MV-4-11 (cell line): ENCODE measurements at regions not wholly inside any gene's neighbourhood (a gene's known extent, or its start where the extent isn't known, plus 50 kb on each side); places are given as distances from the start of the nearest gene placed in this dataset.
"Not testable (repeated sequence)": the region's sequence is repeated elsewhere in the genome, so short reads cannot be mapped to it uniquely, and the experiment has no call there.

Experiments used
- DNase-seq: peaks from one replicate; lab custom pipeline; 2025; lab: John Stamatoyannopoulos, UW

DNA sequence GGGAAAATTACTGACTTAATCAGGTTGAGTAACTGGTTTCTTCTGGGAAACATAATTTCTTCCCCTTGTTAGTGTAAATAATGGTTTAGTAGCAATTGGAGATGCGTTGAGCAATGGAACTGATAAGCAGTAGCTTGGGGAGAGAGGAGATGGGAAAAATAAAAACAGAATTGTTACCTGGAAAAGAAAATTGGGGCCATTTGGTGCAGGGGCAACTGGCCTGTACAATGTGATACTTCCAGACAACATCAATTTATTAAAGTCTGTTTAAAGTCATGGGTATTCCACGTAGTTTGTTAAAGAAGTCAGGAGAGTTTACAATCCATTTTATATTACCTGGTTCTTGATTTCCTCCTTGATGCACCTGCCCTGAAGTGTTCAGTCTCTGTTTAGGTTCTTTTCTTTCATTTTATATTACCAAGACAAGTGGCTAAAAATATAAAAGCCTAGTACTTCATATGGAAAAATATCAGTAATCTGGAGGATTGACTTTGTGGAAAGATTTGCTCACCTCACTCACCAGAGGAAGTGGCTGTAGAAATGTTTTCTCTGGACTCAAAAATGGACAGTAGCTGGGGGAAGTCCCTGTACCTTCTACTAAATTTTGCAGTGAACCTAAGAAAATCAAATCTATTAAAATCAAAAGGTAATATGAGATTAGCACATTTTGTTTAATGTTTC, 161.0 kb downstream of the DDX1 start:
- no peak for DNase-seq

DNA sequence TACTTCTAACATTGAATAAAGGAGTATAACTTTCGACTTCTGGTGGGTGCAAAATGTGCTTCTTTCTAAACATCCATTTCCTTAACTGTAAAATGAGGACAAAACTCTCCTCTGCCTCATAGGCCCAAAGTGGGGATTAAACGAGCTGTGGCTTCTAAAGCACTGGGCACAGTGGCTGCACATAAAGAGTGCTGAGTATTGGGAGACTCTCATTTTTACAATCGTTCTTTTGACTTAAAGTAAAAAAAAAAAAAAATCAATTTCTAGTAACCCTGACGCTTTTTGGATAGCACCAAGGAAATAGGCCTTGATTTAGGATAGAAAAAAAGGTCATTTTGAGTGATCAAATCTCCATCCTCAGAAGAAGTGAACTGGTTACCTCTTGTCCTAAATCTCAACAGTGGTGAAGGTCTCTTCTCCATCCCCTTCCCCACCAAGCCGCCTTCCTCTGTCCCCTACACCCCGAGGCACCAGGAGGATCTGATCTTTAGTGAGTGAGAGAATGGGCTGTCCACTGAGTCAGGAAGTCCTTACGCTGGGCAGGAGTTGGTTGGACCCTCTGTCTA, 161.6 kb downstream of the DDX1 start:
- no peak for DNase-seq

DNA sequence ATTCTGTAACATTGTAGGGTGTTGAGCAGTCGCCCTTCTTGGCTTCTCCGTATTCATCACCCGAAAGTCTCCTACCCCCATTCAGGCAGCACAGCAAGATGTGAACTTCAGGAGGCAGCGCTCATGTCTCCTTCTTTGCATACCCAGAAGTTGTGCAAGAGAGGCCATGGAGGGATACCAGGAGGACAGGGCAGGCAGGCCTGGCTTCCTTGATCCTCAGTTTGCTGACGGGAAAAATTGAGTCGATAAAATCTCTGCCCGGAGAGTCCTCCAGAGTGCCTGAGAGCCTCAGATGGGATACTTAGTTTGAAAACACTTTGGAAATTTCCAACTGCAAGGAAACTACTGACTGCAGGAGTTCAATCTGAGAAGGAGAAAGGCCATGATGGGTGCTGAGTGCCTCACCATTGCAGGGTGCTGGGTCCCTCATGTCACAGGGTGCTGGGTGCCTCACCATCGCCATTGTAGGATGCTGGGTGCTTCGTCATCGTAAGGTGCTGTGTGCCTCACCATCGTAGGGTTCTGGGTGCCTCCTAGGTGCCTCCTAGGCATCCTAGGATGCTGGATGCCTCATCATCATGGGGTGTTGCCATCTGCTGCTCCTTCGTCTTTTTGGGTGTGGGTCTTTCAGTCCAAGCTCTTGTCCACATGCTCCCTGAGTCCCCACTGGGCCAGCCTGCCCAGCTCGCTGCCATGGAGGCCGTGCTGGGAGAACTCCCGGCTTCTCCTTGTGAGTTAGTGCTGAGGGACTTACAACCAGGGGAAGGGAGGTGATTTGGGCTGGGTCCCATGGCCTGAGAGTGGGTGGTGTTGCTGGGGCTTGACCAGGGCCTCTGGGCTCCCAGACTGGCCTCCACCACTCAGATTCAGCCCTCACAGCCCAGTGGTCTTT, 162.4 kb downstream of the DDX1 start:
- no peak for DNase-seq

DNA sequence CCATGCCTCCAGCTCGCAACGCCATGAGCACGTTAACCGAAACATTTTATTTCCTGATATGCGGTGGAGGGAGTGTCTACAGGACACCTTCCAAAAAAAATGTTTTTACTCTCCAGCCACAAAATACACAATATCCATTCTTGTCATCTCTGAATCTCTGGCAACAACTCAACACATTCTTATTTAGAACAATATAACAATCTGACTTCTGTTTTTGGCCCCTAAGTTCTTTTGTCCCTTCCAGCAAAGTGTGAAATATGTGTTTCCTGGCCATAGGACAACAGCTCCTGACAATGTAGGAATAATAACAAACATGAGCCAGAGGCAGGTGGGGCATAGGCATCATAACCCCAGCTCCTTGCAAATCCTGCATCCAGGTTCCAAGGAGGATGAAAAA, 163.0 kb downstream of the DDX1 start:
- no peak for DNase-seq

DNA sequence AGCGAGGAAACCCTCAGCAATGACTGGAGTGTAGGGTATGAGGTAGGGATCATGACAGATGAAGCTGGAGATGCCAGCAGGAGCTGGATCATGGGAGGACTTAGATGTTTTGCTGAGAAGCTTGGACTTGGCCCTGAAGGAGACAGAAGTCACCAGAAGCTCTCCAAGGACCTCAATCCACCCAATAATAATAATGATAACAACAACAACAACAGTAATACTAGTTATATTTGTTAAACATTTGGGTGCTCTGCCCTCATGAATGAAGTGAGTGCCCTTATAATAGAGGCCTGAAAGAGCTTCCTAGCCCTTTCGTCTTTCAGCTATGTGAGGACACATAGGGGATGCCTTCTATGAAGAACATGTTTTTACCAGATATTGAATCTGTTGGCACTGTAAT, 163.9 kb downstream of the DDX1 start:
- no peak for DNase-seq

DNA sequence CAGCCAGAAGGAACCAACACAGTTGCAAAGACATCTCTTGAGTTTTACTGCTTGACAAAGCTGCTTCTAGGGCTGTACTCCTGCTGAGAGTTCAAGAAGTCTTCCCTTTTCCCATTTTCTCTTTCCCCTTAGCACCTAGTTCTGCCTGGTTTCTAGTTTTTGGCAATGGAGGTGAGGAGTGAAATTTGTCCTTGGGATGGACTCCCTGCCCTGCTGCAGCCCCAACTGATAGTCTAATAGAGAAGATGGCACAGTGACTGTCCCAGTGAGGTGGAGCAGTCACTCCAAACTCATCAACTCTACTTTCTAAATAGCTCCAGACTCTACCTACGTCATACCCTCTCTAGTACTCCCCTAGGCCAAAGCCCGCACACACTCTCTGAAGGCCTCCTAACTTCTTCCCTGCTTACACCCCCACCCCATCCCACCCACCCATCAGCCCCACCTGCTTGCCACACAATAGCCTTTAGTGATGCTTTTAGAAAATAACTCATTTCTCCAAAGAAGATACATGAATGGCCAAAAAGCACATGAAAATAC, 164.4 kb downstream of the DDX1 start:
- DNase-seq = no peak

DNA sequence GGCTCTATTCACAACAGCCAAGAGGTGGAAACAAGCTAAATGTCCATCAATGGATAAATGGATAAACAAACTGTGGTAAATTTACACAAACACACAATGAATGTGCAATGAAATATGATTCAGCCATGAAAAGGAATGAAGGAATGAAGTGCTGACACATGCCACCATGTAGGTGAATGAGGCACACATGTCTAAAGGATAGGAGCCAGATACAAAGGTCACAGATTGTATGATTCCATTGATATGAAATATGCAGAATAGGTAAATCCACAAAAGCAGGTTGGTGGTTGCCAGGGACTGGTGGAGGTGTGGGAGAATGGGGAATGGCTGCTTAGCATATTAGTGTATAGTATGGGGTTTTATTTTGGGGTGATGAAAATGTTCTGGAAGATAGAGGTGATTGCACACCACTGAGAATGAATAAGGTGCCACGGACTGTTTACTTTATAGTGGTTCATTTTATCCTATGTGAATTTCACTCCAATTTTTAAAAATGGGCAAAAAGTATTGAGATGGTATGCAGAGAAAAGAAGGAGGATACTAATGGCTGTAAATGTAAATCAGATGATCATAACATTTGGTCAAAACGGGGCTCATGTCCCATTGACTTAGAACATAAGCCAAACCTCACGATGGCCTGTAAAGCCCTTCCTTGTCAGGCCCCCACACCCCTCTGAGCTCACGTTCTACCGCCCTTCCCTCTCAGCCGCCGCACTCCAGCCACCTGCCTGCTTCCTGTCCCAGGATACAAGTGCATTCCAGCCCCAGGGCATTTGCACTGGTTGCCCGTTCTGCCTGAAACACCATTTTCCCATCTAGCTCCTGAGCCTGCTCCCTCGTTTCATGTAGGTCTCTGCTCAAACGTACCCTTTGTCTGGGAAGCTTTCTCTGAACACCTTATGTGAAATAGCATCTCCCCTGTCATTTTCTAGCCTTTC, 165.5 kb downstream of the DDX1 start:
- DNase-seq = no peak

DNA sequence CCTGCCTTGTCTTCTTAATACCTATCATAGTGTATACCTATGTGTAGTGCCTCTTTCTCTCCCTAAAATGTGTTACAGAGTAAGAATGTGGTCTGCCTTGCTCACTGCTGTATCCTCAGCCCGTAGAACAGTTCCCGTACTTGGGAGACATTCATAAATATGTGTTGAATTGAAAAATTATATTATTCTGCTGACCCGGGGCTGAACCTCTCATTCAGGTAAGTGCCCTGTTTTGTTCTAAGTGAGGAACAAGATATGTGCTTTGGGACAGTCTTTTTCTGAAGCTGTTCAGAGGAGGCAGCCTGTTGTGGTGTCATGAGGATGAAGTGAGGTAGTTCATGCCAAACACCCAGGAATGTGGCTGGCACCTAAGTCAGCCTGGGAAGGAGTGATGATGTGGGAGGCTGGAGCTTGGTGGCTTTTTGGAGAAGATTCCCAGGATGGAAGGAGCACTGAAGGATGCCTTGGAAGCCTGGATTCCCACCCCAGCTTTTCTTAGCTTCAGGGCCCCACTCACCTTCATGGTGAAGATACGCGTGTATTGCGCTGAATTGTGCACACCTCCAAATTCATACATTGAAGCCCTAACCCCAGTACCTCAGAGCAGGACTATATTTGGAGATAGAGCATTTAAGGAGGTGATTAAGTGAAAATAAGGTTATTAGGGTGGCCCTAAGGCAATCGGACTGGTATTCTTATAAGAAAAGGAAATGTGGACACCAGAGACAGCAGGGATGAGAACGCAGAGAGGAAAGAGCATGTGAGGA, 166.3 kb downstream of the DDX1 start:
- DNase-seq = no peak

DNA sequence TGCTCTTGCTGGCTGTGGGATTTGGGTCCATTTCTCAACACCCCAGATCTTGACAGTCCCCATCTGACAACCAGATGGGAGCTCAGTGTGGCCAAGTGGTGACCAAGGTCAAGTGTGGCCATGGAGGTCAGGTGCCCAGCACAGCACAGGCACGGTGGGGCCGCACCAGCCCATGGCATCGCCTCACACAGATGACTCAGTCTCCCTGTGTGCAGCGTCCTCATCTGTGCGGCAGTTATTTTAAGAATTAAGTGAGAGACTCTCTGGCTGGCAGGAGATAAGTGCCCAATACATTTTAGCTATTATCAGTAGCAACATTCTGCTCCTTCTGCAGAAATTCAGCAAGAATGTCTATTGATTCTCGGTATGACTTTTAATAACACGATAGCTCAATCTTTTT, 167.2 kb downstream of the DDX1 start:
- DNase-seq = no peak

DNA sequence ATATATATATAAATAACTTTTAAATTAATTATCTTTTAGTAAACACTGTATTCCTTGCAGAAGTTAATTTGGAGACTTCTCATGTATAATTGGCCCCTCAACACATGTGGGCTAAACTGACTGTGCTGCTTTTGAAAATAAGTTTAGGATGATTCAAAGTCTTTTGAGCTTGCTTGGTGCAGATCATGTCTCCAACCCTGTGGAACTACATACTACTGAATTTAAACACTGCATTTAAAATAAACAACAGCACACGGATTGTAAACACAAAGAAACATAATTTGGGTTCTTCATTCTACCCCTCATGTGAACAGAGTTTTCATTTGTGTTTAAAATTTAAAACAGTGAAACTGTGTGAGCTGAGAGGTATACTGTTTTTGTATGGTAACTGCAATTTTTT, 167.7 kb downstream of the DDX1 start:
- DNase-seq = no peak

DNA sequence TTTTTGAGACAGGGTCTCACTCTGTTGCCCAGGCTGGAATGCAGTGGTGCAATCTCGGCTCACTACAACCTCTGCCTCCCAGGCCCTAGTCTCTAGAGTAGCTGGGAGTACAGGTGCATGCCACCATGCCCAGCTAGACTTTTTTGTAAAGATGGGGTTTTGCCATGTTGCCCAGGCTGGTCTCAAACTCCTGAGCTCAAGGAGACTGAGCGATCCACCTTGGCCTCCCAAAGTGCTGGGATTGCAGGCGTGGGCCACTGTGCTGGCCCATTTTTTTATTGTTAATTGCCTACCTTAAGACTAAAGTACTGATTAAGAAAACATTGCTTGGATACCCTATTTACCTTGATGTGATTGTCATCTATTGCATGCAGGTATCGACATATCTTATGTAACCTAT, 168.1 kb downstream of the DDX1 start:
- not testable (repeated sequence) for DNase-seq

DNA sequence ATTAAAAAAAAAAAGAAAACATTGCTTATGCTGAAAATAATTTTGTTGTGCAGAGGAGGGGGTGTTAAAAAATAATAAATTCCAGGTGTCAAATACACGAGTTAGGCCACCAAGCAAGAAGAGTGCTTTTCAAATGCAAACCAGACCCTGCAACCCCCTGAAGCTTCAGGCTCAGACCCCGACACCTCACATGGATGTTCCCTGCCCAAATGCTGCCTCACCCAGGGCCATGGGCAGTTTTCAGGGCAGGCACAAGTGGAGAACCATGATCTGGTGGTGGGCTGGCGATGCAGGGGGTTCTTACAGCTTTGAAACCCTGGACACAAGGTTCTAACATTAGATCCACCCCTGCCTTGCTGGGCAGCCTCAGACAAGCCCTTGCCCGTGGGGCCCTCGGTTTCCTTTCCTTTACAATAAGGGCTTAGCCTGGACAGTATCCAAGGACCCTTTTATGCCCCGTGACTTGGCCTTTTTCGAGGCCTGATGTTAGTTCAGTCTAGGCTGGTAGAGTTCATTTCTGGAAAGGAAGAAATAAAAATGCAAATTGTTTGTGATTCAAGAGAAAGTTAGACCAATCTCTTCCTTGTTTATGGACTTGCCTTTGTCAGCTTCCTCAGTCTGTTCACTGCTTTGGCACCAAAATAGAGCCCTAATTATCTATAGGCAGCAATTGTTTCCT, 168.7 kb downstream of the DDX1 start:
- DNase-seq = no peak

DNA sequence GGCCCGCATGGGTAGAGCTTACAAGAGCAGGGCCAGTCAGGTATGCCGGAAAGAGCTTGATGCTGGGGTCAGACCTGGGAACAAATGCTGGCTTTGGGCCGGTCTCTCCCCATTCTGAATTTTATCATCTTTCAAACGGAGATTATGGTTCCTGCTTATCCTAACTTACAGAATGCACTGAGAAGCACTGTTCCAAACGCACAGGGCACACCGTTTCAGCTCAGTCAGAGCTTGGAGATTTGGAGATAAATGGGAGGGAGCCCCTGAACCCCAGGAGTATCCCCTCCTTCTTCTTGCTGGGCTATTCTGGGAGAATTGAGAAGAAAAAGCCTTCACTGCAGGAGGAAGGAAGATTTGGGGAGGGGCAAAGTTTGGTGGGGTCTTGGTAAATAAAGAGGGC, 169.4 kb downstream of the DDX1 start:
- DNase-seq = no peak

DNA sequence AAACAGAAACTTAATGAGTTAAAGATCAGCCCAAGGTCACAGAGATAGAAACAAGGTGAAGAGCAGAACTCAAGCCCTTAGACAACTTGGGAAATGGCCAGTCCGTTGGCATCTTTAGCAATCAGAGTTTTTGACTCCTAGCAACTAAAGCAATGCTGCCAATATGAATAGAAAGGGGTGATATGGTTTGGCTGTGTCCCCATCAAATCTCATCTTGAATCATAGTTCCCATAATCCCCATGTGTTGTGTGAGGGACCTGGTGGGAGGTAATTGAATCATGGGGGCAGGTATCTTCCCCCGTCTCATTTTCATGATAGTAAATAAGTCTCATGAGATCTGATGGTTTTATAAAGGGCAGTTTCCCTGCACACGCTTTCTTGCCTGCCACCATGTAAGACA, 170.2 kb downstream of the DDX1 start:
- DNase-seq = no peak

DNA sequence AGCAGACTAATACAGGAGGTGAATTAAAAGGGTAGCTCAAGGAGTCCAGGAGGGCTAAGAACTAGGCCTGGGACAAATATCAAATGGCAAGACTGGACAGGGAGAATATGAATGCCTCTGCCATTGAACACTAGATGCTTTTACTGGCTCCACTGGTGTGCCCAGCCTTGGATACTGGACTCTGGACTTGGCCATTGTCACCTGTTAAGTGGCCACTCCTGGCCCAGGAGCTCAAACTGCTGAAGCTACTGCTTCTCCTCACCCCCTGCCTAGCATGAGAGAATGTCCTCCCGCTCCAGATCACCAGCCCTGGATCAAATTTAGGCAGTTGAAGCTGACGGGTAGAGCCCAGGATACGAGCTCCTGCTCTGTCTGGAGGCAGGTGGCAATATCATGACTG, 170.8 kb downstream of the DDX1 start:
- DNase-seq = no peak

DNA sequence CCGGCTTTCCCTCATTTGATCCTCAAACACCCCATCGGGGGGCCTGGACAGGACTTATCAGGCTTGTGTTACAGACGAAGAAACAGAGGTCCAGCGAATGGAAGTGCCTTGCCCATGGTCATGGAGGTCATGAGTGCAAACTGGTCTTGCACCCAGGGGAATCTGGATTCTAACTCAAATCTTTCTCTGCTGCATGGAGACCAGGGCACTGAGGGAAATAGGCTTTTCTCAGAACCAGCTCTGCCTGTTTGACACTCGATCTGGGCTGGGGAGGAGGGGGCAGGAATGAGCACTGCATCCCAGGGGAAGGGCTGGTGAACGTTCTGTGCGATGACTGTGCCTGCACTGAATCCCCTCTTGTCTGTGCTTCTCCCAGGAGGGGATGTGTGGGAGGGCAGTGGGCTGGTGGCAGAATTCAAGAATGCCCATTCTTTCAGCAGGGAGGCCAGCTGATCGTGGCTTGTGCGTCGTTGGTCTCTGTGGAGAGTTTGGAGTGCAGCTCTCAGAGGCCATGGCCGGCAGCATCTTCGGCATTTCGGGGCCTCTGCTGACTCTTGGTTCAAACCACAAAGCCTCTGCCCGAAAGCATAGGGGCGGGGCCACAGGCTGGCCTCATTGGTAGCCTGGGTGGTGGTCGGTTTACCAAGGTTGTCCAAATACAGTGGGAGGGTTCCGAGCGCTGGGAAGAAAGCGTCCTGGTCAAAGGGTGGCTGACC, 171.6 kb downstream of the DDX1 start:
- DNase-seq = no peak

DNA sequence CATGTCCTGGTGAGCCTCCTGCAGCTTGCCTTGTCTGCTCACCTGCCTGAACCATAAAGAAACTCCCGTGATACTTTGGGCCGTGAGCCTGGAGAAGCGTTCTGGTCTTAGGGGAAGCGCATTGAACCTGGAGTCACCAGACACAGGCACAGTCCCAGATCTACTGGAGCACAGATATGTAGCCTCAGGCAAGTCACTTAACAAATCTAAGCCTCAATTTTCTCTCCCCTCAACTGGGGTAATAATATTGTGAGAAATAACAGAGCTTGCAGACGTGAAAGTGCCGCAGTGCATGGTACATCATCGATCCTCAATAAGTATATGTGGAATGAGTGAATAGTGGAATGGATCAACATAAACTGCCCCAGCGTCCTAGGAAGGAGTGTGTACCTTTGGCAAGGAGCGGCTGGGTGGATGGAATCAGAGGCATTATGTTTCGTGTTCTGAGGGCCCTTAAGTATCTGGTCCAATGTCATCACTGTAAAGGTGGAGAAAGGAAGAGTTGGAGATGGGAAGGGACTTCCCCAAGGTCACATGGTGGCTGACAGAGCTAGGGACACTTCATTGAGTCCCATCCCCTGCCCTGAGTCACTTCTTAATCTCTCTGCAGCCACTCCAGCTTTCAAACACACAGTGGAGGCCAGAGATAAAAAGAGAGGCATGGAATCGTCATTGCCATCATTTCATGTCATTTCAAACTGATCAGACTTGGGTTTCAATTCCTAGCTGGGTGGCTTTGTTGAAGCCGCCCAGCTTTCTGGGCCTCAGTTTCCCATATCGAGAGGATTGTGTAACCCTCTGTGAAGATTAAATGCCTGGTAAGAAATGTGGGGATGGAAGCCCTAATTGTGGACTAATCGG, 172.4 kb downstream of the DDX1 start:
- no peak for DNase-seq

DNA sequence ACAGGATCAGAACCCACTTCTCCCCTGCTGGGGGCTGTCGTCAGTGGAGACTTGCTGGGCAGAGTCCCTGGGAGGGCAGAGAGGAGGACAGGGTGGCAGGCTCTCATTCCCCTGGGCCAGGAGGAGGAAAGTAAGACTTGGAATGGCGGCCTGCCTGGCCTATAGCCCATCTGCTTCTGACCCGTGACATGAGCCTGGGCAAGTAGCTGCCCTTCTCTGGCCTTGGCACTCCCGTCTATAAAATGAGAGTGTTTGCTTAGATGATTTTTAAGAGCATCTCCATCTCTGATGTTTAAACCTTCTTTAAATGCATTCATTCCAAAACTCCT, 173.0 kb downstream of the DDX1 start:
- DNase-seq = no peak

DNA sequence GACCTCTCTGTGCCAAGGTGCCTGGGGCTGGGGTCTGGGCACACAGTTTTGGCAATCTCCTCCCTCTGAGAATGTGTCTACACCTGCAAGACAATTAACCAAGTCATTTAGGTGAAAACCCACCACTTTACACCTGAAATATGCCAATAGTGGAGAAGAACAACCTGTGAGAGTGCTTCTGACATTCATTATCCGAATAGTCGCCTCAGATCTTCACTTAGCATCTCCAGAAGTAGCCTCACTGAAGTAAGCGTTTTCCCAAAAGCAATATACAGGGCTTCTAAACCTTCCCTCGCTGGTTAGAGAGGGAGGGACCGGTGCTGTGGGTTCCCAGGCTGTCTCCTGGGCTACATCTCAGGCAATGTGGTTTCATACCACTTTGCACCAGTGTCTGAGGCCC, 173.5 kb downstream of the DDX1 start:
- no peak for DNase-seq
